GM18873 (cell line): ENCODE measurements at regions not wholly inside any gene's neighbourhood (a gene's known extent, or its start where the extent isn't known, plus 50 kb on each side); places are given as distances from the start of the nearest gene placed in this dataset.
"Not testable (repeated sequence)": the region's sequence is repeated elsewhere in the genome, so short reads cannot be mapped to it uniquely, and the experiment has no call there.

Experiments
- ATAC-seq: cut with Tn5 transposase; IDR thresholded peaks from one replicate; pipeline ENCODE4 v1.9.1; 2021; ENCODE audit warnings: mild to moderate bottlenecking, moderate library complexity, moderate number of reproducible peaks; ENCODE audit not compliant: unreplicated experiment, low FRiP score

GRCh38 chr13:50129081-50129705 is 113.9 kb downstream of the KCNRG start:
- no peak for ATAC-seq

DNA sequence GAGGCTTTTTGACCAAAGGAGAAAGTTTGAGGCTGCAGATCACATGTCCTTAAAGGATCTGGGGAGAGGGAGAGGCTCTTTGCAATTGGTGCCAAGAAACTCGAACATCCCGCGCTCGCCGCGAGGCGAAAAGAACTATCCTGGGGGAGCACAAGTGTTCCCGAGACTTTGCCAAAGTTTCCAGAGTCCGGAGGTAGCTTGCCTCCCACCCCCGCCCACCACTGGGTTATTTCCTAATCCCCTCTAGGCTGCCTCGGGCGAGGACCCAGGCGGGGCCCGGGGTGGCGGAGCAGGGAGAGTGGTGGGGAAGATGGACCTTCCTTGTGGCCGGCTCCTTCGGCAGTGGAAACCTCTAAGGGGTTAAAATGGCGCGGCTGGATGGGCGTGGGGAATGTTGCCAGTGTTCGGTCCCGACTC is 114.5 kb downstream of the KCNRG start:
- no peak for ATAC-seq

DNA sequence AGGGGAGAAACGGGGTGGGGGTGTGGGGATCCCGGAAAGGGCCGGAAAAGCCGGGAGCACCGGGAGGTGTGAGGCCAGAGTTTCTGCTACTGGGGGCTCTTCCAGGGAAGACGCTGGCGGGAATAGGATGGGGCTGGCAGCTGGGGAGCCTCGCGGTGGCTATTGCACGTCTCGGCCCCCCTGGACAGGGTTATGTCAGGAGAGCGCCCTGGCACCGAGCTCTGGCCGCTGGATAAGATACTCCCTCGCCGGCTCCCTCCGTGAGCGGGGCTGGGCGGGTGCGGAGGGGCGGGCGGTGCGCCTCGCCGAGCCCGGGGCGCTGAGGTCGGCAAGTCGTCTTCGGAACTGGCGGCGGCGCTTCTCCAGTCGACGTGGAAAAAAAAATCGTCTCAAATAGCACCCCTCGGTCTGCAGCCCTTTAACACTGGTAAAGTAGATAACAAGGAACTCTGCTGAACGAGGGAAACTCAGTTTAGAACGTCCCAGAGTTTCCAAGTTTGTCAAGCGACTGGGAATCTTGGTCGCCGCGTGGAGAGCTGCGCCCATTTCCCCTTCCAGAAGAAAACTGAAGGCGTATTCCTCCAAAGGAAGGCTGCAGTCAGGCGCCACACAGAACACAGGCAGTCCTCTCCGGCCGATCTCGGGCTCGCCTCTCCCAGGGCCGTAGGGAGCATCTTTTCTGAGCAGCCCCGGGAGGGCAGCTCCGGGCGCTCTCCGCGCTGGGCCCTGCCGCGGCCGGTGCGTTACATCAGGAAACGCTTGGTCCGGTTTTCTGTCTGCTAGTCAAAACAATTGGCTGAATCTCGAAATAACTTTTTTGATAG is 115.1 kb downstream of the KCNRG start:
- ATAC-seq: no peak

DNA sequence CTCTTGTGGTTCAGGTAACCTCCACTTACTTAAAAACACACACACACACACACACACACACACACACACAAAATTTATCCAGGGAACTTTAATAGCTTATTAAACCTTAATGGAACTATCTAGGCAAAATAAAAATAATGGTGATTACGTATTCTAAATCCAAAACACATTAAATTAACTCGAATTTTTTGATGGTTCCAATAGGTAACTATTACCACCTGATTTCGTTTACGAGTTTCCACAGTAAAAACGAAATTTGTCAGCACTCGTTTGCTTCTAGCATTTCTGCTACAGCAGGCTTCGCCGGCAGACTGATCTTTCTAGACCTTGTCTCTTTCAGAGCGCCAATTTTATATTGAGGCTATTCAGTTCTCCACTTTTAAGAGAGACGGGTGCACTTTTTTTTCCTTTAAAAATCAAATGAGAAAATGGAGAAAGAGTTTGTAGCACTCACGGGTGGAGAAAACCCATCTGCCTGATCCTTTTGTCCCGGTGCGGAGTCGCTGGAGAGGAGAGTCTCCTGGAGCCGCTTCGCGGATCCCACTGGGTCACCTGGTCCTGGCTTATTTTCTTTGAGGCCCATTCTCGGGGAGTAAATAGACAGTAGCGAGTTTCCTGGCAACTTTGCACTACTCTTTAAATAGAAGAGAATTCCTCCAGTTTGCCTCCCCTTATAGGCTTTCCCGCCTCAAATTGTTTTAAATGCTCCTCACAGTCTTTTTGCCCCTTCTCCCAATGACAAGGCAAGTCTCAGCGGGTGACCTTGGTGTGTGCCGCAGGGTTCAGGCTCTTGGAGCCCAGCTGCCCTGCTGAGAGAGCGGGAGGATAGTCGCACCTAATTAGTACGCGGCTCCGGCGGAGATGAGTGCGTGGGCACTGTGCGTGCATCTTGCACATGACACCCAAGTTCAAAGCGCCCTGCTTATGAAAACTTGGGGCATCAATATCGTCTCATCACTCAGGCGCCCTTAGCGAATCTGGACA is 117.0 kb downstream of the KCNRG start:
- no peak for ATAC-seq

GRCh38 chr13:50132904-50133357 is 117.7 kb downstream of the KCNRG start:
- ATAC-seq: no peak

GRCh38 chr13:50133358-50133953 is 118.2 kb downstream of the KCNRG start:
- ATAC-seq: no peak

DNA sequence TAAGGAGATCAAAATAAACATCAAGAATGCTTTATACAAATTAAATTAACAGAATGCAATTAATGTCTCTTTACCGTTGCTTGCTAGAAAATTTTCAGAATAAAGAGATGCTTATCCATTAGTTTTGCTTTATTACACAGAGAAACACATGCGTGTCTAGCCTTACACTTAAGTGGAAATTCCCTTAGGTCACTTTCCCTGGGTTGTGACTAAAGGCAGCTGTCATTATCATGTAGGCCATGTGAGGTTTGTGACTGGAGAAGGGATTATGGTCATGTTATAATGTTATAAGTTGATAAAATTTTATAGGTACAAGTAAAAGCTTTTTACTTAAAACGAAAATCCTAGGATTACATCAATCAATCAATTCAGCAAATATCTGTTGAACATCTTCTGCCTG is 121.0 kb downstream of the KCNRG start:
- no peak for ATAC-seq

GRCh38 chr13:50136678-50137077 is 121.4 kb downstream of the KCNRG start:
- no peak for ATAC-seq

GRCh38 chr13:50139435-50139934 is 124.2 kb downstream of the KCNRG start:
- ATAC-seq: not testable (repeated sequence)

- ATAC-seq: no peak
Observed at GRCh38 chr13:50140153-50140552, 124.9 kb downstream of the KCNRG start.

DNA sequence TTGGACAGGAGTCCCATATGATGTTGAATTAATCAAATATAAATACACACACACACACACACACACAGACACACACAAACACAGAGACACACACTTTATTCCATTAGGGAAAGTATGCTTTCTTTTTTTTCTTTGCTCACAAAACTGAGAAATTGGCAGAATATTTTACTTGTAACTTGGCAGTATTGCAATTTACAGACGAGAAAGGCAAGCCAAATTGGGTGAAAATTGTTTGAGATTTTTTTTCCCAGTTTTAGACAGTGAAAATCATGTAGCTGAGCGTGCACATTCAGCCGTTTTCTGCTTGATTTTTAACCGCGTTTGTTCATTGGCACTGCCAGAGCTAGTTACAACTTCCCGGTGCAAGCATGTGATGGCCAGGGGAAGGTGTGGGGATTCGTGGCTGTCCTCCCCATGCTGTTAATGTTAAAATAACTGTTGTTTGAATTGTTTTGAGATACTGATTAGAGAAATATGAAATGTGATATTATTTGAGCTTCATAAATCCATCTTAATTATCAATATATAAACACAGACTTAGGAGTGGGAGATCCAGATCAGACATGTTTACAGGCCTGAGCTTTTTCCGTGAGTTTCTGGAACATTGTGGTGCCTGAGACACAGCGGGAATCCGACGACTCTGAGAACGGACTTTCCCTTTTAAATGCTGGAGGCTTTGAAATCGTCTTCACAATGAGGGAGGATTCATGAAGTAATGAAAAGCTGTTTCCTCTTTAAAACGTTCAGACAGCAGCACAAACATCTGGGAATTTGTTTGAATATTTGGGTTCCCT is 125.5 kb downstream of the KCNRG start:
- ATAC-seq: no peak

- ATAC-seq: no peak
Observed at GRCh38 chr13:50141375-50141975, 126.2 kb downstream of the KCNRG start.

DNA sequence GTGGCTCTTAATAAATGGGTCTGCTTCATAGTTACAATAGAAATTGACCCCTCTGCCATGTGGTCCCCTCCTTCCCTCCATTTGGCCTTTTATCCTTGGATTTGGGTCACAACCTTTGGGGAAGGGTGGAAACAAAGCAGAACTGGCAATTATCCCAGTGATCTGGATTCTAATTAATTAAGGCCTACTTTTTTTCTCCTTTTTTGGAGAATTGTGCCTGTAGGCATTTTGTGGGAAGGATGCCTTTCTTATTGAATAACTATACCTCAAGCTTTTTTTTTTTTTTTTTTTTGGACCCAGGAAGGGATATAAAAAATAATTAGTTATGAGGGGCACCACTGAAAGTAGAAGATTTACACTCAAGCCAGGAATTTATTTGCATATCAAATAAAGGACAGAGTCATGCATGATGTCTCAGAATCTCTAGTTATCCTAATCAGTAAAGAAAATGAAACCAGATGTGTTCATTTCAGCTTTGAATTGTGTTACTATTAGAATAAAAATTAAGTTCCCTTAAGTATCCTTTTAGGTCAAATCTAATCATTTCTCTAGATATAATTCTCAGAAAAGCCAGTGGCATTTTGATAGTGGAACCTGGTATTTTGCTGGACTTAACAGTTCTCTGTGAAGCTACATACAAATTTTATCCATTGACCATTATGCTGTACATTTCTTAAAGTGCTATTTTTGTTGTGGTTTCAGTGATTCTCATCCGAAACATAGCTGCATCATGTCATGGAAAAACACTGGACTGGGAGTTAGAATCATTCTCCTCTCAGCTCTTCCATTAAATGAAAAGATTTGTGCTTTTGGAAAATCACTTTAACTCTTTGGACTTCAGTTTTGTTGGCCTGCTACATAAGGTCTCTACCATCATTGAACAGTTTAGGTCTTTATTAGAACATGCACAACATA is 129.3 kb downstream of the KCNRG start:
- ATAC-seq: no peak

DNA sequence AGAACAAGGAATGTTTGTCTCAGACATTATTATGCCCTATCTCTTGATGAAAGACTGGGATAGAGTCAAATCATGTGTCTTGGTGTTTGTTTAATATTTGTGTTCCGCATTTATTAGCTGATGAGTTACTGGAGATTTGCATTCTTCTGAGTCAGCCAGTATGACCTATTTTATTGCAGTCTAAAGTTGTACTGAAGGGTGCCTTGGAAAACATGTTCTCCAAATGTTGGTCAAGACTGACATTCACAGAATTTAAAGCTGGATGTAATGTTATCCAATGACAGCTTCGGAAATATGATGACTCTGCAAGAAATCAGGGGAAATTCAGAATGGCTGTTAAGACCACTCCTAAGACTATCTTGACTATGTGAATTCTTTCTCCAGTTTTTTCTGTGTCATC is 134.0 kb downstream of the KCNRG start:
- ATAC-seq: no peak

DNA sequence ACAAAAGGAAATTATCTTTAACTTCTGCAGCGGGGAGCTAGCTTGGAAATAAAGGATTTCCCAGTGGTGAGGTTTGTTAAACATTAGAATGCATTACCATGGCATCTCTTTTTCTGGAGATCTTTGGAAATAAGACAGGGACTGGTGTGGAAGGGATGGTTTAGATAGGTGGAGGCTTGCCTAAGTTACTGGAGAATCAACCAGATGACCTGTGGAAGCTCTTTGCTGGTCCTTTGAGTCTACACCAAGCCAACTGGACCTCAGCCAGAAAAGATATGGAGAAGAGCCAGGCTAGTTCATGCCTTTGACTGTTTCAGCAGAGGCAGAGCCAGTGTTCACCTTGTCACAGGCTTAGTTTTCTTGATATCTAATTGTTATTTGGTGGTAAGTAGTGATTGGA is 134.7 kb downstream of the KCNRG start:
- no peak for ATAC-seq

- ATAC-seq: no peak
Observed at GRCh38 chr13:50152224-50152623, 137.0 kb downstream of the KCNRG start.

DNA sequence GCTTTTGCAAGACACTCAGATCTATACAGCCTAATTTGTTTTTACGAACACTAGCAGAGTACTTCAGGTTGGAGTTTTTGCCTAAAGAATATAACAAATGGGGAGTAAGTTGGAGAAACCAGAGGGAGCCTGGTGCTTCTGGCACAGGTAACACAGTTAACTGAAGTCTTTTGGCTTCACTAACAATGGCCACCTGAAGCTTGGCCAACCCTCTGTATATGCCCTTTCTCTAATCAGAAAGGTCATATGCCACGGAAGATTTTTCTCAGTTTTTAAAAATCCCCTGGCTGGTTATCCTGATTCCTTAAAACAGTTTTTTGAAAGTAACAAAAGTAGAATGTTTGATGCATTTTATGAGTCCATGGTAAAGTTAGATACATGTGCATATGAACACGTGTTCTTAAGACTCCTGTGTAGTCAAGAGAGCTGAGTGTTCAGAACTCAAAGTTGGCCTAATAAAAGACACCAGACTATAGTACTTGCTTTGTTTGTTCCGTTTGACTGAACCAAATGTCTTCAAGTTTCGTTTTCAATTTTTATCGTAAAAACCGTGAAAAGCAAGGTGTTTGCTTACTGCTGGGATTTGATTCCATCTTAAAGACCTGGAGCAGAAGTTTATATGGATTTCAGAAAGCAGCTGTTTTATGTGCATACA is 137.5 kb downstream of the KCNRG start:
- no peak for ATAC-seq

DNA sequence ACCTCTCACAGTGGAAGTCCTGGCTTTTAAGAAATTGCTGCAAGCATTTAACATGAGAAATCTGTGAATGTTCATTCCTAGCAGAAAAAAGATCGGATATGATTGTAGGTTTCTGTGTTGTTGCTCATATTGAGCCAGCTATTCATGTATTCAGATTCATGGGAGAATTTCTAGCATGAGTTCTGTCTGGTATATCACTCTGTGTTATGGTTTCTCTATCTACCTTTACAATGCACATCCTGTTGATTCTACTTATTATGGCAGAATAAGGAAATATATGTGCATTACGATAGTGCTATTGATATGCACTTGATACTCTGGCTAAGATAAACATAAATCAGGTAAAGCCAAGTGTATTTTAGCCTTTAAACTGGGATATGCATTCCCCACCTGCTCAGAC is 138.2 kb downstream of the KCNRG start:
- no peak for ATAC-seq
